ENCODE measurements at regions not wholly inside any gene's neighbourhood (a gene's known extent, or its start where the extent isn't known, plus 50 kb on each side); places are given as distances from the start of the nearest gene placed in this dataset.

GRCh38 chr10:78630944-78631838 is 437.6 kb upstream of the ZMIZ1 start:
- Histone ChIP-seq H3K4me2 (ENCODE audit: low read length) (no peak overlapping the region), H3K79me2 (ENCODE audit: insufficient read depth, low read length) (no peaks in the 10 kb centered on the region), H3K9me3 (ENCODE audit: low read length) (no peaks in the 10 kb centered on the region), H3K9me2 (ENCODE audit: low read depth, low read length) (no peaks in the 10 kb centered on the region), H3K4me3 (ENCODE audit: low read depth, low read length, poor library complexity, severe bottlenecking) (no peak overlapping the region), H3K27ac (ENCODE audit: low read depth, low read length, poor library complexity, severe bottlenecking) (no peak overlapping the region), H3K36me3 (ENCODE audit: insufficient read depth, low read length) (no peaks in the 10 kb centered on the region), H4K20me1 (ENCODE audit: insufficient read depth, low read length) (no peaks in the 10 kb centered on the region), H3K27me3 (ENCODE audit: insufficient read depth, low read length) (no peaks in the 10 kb centered on the region), H3F3A (ENCODE audit: insufficient read depth, low read length) (no peaks in the 10 kb centered on the region), H3K4me1 (ENCODE audit: insufficient read depth, low read length, severe bottlenecking) (no peaks in the 10 kb centered on the region), H2AFZ (ENCODE audit: low read length) (no peak overlapping the region), H3K9ac (ENCODE audit: low read length) (no peak overlapping the region)
- no peak for TF ChIP-seq EZH2 (IDR thresholded peaks at IDR 0.05; ENCODE audit: borderline replicate concordance, low read length)

- TF ChIP-seq CTCF (IDR thresholded peaks at IDR 0.05; ENCODE audit: low read length) (no peak), EZH2 (IDR thresholded peaks at IDR 0.05; ENCODE audit: borderline replicate concordance, low read length) (no peak)
- H3K9me2 ChIP-seq (ENCODE audit: low read depth, low read length) = no peaks in the 10 kb centered on the region
- no peaks in the 10 kb centered on the region for H3K79me2 ChIP-seq (ENCODE audit: insufficient read depth, low read length)
- no peak overlapping the region for H3K4me2 ChIP-seq (ENCODE audit: low read length)
- H3K4me1 ChIP-seq (ENCODE audit: insufficient read depth, low read length, severe bottlenecking) = no peaks in the 10 kb centered on the region
- no peaks in the 10 kb centered on the region for H3K27me3 ChIP-seq (ENCODE audit: insufficient read depth, low read length)
- no peak overlapping the region for H3K27ac ChIP-seq (ENCODE audit: low read depth, low read length, poor library complexity, severe bottlenecking)
- H3K9ac ChIP-seq (ENCODE audit: low read length) = no peak overlapping the region
- no peaks in the 10 kb centered on the region for H3F3A ChIP-seq (ENCODE audit: insufficient read depth, low read length)
- H3K9me3 ChIP-seq (ENCODE audit: low read length) = no peaks in the 10 kb centered on the region
- H3K4me3 ChIP-seq (ENCODE audit: low read depth, low read length, poor library complexity, severe bottlenecking) = no peak overlapping the region
- H2AFZ ChIP-seq (ENCODE audit: low read length) = no peak overlapping the region
- H4K20me1 ChIP-seq (ENCODE audit: insufficient read depth, low read length) = no peaks in the 10 kb centered on the region
- no peaks in the 10 kb centered on the region for H3K36me3 ChIP-seq (ENCODE audit: insufficient read depth, low read length)
These were observed 434.4 kb upstream of the ZMIZ1 start for GRCh38 chr10:78634389-78634815.

- Histone ChIP-seq H3K79me2 (ENCODE audit: insufficient read depth, low read length) (no peaks in the 10 kb centered on the region), H3K27ac (ENCODE audit: low read depth, low read length, poor library complexity, severe bottlenecking) (no peak overlapping the region), H3K9me2 (ENCODE audit: low read depth, low read length) (no peaks in the 10 kb centered on the region), H3K9me3 (ENCODE audit: low read length) (no peaks in the 10 kb centered on the region), H3K9ac (ENCODE audit: low read length) (no peak overlapping the region), H2AFZ (ENCODE audit: low read length) (no peak overlapping the region), H4K20me1 (ENCODE audit: insufficient read depth, low read length) (no peaks in the 10 kb centered on the region), H3F3A (ENCODE audit: insufficient read depth, low read length) (no peaks in the 10 kb centered on the region), H3K36me3 (ENCODE audit: insufficient read depth, low read length) (no peaks in the 10 kb centered on the region), H3K27me3 (ENCODE audit: insufficient read depth, low read length) (no peaks in the 10 kb centered on the region), H3K4me1 (ENCODE audit: insufficient read depth, low read length, severe bottlenecking) (no peaks in the 10 kb centered on the region), H3K4me3 (ENCODE audit: low read depth, low read length, poor library complexity, severe bottlenecking) (no peak overlapping the region), H3K4me2 (ENCODE audit: low read length) (no peak overlapping the region)
- TF ChIP-seq EZH2 (IDR thresholded peaks at IDR 0.05; ENCODE audit: borderline replicate concordance, low read length) (no peak), CTCF (IDR thresholded peaks at IDR 0.05; ENCODE audit: low read length) (no peak)
These were observed 433.9 kb upstream of the ZMIZ1 start for GRCh38 chr10:78634835-78635234.
